Skin of body (tissue), 1 donor: ENCODE measurements at regions not wholly inside any gene's neighbourhood (a gene's known extent, or its start where the extent isn't known, plus 50 kb on each side); places are given as distances from the start of the nearest gene placed in this dataset.
"Not testable (repeated sequence)": the region's sequence is repeated elsewhere in the genome, so short reads cannot be mapped to it uniquely, and the experiment has no call there.

Experiments
- DNase-seq: peaks from one replicate; lab custom pipeline; 2025; lab: John Stamatoyannopoulos, UW

DNA sequence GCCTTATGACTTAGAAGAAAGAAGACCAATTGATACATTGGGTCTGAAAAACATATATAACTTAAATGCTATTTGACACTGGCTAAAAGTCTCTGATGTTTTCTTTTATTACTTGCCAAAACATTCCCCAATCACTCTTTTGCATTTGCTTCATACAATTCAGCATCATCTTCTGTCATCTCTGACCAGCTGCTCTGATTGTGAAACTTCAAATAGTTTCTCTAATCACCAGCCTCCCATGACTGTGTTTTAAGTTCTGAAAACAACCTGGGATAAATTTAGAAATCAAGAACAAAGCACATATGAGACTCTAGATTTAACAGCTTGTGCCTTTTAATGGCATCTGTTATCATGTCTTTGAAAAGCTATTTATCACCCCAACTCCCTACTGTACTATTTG, 208.4 kb upstream of the KCND2 start:
- no peak for DNase-seq

DNA sequence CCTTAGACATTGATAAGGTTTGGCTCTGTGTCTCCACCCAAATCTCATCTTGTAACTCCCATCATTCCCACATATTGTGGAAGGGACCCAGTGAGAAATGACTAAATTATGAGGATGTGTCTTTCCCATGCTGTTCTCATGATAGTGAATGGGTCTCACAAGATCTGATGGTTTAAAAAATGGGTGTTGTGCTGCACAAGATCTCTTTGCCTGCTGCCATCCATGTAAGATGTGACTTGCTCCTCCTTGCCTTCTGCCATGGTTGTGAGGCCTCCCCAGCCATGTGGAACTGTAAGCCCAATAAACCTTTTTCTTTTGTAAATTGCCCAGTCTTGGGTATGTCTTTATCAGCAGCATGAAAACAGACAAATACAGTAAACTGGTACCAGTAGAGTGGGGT, 206.1 kb upstream of the KCND2 start:
- not testable (repeated sequence) for DNase-seq

DNA sequence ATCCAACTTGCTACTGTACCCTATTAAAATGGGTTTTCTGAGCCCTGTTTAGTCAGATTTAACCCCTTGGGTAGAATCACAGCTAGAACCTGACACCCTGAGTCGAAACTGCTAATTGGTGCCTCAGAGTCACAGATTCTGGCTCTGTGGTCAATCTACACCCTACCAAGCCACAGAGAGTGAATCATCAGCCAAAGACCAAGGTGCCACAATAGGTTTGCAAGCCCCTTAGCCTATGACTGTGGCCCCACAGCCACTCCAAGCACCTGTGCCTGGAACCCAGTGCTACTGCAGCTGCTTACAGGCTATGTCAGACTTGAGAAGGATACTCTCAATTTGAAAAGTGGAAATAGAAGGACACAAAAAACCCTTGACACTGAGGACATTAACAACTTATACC, 202.8 kb upstream of the KCND2 start:
- no peak for DNase-seq

DNA sequence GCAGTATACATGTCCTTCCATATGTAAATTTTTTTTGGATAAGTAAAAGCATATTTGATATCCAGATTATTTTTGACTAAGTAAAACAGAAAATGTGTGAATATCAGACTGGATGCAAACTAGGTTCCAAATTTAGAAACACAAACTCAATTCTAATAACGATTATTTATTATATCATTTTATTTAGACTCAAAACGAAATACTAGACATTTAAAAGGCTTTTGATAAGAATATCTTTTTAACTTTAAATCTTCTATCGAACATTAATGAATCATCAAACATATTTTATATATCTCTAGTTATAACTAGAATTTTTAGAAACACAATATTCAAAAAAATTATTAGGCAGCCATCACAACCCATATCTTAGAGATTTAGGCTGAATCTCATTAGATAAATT, 195.2 kb upstream of the KCND2 start:
- no peak for DNase-seq

DNA sequence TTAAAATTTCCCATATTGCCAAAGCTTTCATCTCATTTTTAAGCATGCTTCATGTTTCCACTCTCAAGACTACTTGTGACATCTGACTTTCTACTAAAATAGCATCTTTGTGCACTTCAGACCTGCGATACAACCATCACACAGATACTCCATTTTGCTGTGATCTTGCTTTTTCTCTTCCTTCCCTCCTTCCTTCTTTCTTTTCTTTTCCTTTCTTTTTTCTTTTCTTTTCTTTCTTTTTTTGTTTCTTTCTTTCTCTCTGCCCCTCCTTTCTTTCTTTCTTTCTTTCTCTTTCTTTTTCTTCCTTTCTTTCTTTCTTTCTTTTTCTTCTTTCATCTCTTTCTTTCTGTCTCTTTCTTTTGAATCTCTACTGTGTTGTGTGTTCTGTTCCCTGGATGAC, 194.0 kb upstream of the KCND2 start:
- DNase-seq: no peak

DNA sequence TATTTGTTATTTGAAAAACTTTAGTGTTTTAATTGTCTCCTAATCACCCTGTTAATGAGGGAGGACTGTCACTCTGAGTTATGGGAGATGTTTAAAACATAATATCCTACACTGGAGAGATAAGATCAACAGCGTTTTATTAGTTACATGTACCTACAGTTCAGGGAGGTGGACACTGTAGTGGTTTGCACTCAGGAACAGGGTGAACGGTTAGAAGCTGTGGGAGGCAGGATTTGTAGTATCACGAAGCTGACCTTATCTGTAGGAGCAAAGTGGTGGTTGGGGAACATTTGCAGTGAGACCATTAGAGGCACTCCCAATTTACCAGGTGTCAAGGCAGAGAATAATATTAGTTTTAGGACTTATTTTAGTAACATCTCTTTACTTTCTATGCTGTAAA, 193.3 kb upstream of the KCND2 start:
- no peak for DNase-seq

DNA sequence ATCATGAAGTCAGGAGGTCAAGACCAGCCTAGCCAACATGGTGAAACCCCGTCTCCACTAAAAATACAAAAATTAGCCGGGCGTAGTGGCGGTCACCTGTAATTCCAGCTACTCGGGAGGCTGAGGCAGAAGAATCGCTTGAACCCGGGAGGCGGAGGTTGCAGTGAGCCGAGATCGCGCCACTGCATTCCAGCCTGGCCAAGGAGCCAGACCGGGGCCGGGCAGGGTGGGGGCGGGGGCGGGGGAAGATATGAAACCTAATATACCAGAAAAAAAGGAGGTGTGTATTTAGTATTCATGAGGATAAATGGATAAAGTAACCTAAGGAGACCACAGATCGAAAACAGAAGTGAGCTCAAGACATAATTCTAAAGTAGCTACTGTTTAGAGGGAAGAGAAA, 186.5 kb upstream of the KCND2 start:
- DNase-seq: not testable (repeated sequence)

DNA sequence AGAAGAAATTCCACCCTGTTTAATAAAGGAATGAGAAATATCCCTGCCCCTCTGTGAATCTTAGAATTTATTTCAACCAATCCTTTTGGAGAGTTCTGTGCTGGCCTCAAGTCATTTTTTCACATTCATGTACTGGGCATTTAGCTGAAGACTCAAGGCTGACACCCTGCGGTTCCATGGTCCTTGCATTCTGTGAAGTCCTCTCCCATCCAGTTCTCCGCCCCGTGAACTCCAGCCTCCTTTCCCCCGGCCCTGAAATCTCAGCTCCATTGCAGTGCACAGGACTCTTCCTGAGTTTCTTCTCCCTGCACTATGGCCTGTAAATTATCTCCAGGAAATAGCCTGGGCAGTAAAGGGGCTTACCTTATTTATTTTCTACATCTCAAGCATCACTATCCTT, 183.0 kb upstream of the KCND2 start:
- DNase-seq: no peak

DNA sequence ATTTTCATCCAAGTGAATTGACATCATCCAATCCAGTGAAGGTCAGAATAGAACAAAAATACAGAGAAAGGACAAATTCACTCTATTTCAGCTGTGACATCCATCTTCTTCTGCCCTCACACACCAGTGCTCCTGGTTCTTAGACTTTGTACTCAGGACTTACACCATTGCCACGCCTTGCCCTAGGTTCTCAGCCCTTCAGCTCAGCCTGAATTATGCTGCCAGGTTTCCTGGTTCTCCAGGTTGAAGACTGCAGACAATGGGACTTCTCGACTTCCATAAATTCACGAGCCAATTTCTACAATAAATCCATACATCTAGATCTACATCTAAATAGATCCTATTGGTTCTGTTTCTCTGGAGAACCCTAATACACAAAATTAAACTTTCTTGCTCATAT, 181.2 kb upstream of the KCND2 start:
- DNase-seq: no peak

DNA sequence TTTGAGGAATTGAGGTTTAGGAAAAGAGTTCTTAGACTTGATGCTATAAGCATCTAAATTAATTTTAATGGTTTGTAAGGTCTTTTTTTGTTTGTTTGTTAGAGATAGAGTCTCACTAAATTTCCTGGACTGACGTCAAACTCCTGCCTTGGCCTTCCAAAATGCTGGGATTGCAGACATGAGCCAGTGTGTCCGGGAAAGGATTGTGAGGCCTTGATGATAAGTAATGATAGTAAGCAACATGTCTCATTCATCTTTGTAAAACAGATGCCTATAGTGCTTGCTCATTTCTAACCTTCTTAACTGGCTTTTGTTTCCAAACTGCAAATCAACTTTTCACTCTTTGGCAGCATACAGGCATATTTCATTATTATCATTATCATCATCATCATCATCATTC, 176.0 kb upstream of the KCND2 start:
- DNase-seq: no peak

DNA sequence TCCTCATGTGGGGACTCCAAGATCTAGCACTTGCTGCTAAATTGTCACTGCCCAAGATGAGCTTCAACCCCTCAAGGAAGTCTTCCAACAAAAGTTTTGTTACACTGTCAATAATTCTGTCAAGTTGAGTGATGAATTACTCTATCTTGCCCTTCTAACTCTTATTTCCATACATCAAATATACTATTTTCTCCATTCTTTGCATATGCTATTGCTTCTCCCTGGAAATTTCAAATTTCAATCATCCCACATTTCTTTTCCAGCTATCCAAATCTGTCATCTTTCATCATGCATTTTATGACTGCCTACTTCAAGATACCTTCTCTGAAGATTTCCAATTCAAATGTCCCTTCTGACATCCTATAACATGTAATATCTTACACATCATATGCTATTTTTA, 175.2 kb upstream of the KCND2 start:
- no peak for DNase-seq

DNA sequence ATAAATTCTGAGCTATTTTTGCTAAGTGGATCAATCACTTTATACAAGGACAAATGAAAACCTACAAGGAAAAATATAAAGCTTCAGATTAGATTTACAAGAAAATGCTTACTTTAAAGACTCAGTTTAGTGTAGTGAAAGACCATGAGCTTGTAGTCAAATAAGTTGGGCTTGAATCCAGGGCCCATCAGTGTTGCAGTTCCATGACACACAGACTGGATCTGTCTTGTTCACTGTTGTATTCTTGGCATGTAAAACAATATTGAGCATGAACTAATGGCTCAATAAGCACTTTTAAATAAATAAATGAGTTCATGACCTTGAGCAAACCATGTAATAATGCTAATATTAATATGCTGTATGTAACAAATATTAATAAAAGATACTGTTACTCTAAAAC, 164.6 kb upstream of the KCND2 start:
- no peak for DNase-seq

DNA sequence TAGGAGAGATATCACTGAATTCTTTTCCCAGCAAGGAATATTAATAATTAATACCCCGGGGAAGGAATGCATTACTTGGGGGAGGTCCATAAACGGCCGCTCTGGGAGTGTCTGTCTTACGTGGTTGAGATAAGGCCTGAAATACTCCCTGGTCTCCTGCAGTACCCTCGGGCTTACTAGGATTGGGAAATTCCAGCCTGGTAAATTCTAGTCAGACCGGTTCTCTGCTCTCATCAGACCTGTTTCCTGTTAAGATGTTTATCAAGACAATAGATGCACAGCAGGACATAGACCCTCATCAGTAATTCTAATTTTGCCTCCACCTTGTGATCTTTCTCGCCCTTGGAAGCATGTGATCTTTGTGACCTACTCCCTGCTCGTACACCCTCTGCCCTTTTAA, 162.8 kb upstream of the KCND2 start:
- DNase-seq: no peak

DNA sequence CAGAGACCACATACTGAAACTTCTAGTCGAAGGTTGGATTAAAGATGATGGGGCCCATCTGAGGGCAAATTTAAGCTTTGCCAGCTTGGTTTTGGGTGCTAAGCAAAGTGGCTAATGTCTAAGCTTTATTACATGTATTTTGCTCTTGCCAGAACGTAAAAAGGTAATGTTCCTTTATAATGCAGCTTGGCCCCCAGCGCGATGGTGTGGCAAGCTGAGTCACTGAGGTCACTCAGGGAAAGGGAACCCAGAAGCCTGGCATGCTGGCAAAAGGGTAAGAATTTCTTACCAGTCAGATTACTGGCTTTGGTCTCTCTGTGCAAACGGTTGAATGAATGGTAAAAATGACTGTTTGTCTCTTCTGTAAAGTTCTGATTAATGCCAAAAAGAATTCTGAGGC, 158.3 kb upstream of the KCND2 start:
- no peak for DNase-seq

DNA sequence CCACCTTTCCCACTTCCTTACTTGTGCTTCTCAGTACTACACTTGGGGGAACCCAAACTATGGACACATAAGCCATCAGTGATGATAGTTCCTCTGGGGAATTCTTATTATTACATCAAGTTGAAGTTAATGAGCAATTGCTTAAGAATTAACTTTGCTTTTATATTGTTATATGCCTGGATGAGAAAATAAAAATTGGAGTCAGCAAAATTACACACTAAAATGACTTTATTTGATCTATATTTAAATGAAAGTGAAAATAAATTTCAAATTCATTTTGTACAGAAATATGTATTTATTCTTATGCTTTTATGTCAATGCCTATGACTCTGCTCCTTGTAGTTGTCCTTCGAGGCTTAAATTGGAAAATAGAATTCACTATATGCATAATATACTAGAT, 149.4 kb upstream of the KCND2 start:
- no peak for DNase-seq

DNA sequence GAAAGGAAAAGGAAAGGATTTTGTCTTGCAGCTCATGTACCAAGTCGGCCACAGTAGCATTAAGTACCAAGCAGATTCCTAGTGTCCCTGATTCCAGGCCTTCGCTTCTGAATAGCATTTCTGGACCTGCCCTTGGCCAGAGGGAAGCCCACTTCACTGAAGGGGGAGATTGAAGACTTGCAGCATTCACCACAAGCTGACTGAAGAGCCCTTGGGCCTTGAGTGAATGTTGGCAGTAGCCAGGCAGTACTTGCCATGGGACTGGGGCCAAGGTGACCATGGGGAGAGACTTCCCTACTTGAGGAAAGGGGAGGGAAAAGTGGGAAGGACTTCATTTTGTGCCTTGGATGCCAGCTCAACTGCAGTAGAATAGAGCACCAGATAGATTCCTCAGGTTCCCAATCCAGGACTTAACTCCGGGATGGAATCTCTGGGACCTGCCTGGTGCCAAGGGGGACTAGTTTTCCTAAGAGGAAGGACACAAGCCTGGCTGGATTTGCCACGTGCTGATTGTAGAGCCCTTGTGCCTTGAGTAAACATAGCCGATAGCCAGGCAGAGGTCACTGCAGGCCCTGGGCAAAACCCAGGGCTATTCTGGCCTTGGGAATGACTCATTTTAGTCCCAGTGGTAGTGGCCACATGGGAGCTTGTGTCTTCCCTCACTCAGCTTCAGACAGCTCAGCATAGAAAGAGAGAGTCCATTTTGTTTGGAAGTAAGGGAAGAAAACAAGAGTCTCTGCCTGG, 141.7 kb upstream of the KCND2 start:
- DNase-seq: no peak

DNA sequence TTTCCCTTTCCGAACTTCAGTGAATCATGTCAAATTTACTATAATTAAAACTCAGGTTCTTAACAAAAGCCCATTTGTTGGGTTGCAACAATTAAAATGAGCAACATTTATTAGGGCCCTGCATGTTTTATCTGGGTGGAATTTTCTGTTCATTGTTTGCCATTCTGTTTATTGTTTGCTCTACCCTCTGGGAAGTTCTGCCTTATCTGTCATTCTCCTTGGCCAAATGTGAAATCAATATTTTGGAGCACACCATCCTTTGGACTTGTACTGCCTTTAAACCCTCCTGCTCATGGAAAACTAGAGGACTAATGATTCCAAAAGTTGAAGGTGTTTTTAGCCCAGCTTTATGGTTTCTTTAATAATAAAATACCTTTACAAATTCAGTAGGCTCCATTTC, 134.5 kb upstream of the KCND2 start:
- DNase-seq: no peak

DNA sequence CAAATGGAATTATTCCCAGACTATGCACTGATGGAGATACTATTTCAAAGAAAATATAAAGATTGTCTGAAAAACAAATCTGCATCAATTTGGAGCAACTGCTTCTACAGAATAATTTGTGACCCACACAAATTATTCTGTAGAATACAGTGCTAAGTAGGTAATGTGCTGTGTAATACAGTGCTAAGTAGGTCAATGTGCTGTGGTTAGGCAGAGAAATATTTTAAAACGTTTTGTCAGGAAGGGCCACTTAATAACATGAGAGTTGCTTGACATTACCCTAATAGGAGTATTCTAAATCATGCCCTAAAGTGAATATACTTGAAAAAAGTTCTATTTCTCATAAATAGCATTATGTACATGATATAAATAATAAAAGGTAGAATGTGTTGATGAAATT, 116.5 kb upstream of the KCND2 start:
- no peak for DNase-seq

DNA sequence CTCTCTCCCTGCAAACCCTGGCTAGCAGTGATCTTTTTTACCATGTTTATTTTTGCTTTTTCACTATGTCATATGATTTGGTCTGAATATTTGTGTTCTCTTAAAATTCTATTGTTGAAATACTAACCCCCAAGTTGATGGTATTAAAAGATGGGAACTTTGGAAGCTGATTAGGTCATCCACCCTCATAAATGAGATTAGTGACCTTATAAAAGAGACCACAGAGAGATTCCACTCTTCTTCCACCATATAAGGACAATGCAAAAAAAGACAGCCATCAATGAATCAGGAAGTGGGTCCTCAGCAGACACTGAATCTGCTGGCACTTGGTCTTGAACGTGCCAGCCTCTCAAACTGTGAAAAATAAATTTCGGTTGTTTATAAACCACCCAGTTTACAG, 112.8 kb upstream of the KCND2 start:
- DNase-seq: no peak

DNA sequence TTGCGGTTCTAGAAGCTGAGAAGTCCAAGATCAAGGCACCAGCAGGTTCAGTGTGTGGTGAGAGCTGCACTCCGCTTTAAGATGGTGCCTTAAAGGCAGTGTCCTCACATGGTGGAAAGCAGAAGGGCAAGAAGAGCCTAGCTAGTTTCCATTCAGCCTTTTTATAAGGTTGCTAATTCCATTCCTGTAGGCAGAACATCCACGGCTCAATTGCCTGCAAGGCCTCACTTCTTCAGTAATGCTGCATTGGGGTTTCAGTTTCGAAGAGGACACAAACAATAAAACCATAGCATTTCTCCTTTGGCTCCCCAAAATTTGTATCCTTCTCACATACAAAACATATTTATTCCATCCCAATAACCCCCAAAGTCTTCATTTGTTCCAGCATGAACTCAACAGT, 109.5 kb upstream of the KCND2 start:
- DNase-seq: no peak

DNA sequence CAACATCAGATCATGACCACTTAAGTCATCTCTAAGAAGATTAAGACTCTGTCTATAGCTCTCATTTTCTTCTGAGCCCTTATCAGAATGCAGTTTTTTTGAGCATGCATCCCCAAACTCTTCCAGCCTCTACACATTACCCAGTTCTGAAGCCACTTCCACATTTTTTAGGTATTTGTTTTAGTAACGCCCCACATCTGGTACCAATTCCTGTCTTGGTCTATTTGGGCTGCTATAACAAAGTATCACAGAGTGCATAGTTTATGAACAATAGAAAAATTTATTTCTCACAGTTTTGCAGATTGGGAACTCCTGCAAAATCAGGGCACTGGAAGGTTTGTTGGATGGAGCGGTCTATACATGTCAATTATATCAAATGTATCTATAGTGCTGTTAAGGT, 107.7 kb upstream of the KCND2 start:
- DNase-seq: no peak

DNA sequence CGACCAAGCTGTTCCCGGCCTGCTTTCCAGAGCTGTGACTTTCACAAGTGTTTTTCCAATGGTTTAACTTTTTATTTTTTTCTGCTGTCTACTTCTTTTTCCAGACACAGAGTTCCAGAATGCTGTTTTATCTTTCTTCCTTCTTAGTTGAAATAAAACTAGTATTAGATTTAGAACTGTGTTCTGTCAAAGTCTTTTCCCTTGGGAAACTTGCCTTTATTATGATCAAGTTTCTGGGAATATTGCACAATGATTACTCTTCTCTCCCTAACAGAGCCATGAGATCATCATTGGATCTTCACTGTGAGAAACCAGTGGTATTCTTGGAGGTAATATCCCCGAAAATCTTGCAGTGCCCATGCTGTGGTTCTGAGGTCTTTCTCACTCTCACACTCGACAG, 104.9 kb upstream of the KCND2 start:
- DNase-seq: peak; percentile 11

DNA sequence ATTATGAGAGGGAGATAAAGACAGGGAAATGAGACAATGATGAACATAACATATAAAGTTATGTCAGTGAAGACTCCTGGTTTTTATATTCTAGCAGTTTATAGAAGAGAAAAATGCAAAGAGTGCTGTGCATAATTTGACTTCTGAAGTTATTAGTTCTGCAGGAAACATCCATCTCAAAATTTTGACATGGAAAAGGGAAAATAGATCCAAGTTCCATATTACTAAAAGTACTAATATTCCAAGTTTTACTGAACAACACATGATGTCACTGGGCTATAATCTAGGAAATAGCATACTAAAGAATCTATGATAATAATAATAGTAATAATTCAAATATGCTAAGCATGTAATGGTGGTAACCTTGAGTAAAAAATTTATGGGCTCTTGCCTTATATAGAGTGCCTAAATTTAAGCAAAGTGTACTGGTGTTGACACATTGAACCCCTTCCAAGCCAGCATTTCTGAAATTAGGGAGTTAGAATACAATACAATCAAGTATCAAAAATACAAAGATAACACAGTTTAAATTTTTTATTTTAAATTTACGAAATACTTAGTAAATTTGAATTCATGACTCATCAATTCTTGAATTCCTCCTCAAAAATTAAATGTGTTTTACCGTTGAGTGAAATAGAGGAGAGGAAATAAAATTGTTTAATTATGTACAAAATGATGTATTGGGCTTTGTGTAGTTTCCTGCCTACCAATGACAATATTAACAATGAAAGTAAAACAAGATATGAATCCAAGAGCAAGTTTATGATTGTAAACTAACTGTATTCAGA, 102.8 kb upstream of the KCND2 start:
- DNase-seq: no peak
